ENCODE measurements at regions not wholly inside any gene's neighbourhood (a gene's known extent, or its start where the extent isn't known, plus 50 kb on each side); places are given as distances from the start of the nearest gene placed in this dataset.

- DNase-seq, result no peak
Measured at GRCh38 chr5:107135391-107135790, 535.3 kb downstream of the EFNA5 start.

- no peak for DNase-seq
Measured at GRCh38 chr5:107134931-107135330, 535.8 kb downstream of the EFNA5 start.

GRCh38 chr5:107129051-107129450 lies 541.7 kb downstream of the EFNA5 start:
- no peak for DNase-seq

- DNase-seq, result no peak
Measured at GRCh38 chr5:107127878-107128277, 542.9 kb downstream of the EFNA5 start.

DNA sequence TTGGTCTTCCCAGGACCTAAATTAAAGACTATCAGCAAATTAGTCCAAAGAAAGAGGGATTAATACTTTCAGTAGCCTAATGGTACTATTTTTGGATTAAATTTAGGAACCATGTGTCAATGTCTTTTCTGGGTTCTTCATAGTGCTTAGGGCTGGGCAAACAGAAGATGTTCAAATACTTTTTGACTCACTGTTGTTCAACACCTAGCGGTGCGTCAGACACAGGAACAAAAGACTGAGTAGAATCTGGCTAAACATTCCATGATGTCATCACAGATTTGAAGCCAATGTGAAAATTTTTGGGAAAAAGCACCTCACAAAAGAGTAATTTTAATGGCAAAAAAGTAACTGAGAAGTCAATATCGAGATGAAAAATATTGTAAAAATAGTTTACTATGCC lies 544.4 kb downstream of the EFNA5 start:
- DNase-seq, result no peak

GRCh38 chr5:107124376-107124775 lies 546.4 kb downstream of the EFNA5 start:
- no peak for DNase-seq

- no peak for DNase-seq
Measured at GRCh38 chr5:107123014-107123413, 547.7 kb downstream of the EFNA5 start.

GRCh38 chr5:107121793-107122519 lies 548.8 kb downstream of the EFNA5 start:
- DNase-seq, result no peak

DNA sequence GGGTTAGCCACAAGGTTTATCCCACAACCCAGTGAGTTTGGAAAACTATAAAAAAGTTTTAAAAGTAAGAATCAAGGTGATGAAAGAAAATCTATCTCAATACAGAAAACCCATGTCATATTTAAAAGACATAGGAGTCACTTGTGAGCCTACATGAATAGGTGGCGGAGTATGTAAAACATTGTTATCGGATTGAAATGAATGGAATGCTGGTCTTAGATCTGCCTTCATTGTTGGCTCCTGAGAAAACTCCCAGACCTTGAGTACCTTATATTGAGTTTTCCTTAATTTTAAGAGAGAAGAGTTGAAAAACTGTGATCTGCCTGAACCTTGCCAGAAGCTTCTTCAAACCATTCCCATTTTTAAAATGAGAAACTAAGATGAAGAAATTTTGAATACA lies 551.1 kb downstream of the EFNA5 start:
- DNase-seq, result no peak

- DNase-seq, result no peak
Measured at GRCh38 chr5:107118184-107119019, 552.3 kb downstream of the EFNA5 start.

GRCh38 chr5:107112216-107112615 lies 558.5 kb downstream of the EFNA5 start:
- no peak for DNase-seq

GRCh38 chr5:107104040-107104995 lies 566.4 kb downstream of the EFNA5 start:
- no peak for DNase-seq

- no peak for DNase-seq
Measured at GRCh38 chr5:107103522-107103921, 567.2 kb downstream of the EFNA5 start.

GRCh38 chr5:107100121-107100520 lies 570.6 kb downstream of the EFNA5 start:
- no peak for DNase-seq

GRCh38 chr5:107099506-107099905 lies 571.2 kb downstream of the EFNA5 start:
- DNase-seq, result no peak

DNA sequence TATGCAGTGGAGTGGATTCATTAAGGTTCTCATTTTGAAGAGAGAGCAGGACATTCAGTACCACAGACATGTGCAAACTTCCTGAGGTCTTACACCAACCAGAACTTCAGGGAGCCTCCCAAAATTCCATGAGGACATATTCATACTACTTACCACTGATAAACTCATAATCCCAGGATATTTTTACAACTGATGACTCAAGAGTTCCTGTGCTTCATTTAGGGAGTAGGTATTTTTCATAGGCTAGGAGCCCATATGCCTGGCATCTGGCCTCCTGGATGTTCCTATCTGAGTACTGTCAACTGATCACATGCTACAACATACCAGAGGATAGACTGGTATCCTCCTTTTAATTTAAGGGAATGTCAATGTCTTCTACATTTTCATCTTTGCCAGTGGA lies 578.0 kb downstream of the EFNA5 start:
- no peak for DNase-seq

DNA sequence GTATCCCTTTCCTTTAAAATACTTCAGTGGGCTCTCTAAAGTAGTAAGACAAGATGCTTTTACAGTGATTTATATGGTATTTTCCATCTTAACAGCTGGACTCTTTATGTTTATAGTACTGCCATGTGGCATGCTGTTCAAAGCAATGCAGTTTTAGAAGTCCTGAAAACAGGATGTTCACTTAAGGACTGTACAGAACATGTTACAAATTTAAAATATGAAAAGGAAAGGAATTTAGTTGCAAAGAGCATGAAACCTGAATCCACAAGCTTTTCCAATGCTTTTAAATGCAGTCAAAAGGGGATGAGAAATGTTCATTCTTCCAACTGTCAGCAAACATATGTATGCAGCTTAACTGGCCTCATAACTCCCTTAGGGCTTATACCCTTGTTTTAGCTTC lies 580.2 kb downstream of the EFNA5 start:
- DNase-seq, result no peak

GRCh38 chr5:107088907-107089306 lies 581.8 kb downstream of the EFNA5 start:
- no peak for DNase-seq

DNA sequence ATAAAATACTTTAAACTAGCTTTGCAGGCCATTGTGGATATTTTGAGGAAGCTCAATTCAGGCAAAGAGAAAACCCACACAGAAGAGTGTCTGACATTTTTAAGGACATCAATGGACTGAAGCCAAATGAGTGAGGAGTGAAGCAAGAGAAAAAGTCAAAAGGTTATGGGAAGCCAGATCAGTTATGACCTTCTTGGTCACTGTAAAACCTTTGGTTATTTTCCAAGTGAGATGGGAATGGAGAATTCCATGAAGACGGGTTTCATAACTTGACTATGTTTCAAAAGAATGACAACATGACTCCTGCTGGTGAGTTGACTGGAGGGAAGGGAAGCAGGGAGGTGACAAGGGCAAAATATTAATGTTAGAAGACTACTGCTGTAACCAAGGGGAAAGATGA lies 585.2 kb downstream of the EFNA5 start:
- DNase-seq, result no peak

GRCh38 chr5:107074996-107075395 lies 595.7 kb downstream of the EFNA5 start:
- DNase-seq, result no peak

DNA sequence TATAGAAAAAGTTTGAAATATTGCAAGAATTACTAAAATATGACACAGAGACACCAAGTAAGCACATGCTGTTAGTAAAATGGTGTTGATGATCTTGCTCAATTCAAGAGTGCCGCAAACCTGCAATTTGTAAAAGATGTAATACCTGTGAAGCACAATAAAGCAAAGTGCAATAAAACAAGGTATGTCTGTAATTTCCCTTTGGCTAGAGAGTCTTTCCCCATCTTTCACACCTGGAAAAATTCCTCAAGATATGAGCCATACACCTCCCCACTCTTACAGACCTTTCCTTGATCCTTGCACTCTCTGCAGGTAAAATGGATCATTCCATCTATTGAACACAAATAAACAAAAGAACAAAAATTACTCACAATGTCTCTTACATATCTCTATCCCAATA lies 597.8 kb downstream of the EFNA5 start:
- DNase-seq, result no peak

DNA sequence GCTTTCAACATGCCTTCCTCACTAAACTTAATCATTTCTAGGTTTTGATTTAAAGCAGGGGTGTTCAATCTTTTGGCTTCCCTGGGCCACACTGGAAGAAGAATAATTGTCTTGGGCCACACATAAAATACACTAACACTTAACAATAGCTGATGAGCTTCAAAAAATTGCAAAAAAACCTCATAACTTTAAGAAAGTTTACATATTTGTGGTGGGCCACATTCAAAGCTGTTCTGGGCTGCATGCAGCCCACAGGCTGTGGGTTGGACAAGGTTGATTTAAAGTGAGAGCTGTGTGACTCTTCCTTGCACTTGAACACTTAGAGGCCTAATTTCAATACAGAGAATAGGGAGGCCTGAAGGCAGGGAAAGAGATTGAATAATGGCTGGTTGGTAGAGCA lies 598.3 kb downstream of the EFNA5 start:
- DNase-seq, result no peak

DNA sequence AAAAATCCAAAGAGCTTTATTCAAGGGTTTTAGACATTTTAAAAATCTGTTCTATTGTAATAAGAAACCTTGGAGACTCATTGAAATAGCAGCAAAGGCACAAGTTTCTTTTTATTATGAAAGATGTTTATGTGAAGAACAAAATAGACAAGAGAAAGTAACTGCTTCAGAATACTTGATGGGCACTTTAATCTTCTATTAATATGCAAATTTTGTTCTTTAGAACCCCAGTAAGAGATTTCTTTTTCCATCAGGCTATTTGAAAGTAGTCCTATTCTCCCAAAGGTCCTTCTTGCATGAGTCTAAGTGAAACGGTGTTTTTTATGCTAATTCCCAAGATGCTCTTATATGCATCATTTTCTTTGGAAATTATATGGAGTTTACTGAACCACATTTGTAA lies 602.0 kb downstream of the EFNA5 start:
- no peak for DNase-seq
